D721Med (cell line): ENCODE measurements at regions not wholly inside any gene's neighbourhood (a gene's known extent, or its start where the extent isn't known, plus 50 kb on each side); places are given as distances from the start of the nearest gene placed in this dataset.

Experiments
- DNase-seq: peaks from one replicate; pipeline ENCODE4 v3.0.0; 2011; ENCODE audit warnings: low spot score; ENCODE audit not compliant: insufficient read length
- FAIRE-seq: peaks from 2 replicates; lab custom pipeline; 2011; peaks lifted over from hg19 to GRCh38; lab: Jason Lieb, UNC
- TF ChIP-seq, protein P1 (sequence below): IDR thresholded peaks from 2 replicates; pipeline ENCODE4 v1.5.1; 2012; ENCODE audit warnings: mild to moderate bottlenecking, control low read depth; ENCODE audit not compliant: insufficient read depth; ENCODE audit errors: missing control alignments

DNA sequence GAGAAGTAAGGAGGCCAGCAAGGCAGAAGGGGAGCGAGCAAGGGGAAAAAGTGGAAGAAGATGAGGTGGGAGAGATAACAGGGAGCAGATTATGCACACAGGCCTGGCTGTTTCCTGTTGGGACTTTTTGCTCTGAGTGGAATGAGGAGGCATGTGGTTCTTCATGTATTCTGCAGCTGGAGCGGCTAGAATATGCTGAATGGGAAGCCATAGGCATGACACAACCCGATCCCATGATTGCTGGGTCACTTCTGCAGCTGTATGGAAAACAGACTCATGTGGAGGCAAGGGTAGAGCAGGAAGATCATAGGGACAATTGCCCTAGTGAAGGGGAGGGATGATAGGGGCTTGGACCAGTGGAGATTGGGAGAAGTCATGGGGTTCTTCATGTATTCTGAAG lies 206.0 kb upstream of the SUCLG2 start:
- DNase-seq (no peak), FAIRE-seq (no peak)
- TF ChIP-seq, protein P1, sequence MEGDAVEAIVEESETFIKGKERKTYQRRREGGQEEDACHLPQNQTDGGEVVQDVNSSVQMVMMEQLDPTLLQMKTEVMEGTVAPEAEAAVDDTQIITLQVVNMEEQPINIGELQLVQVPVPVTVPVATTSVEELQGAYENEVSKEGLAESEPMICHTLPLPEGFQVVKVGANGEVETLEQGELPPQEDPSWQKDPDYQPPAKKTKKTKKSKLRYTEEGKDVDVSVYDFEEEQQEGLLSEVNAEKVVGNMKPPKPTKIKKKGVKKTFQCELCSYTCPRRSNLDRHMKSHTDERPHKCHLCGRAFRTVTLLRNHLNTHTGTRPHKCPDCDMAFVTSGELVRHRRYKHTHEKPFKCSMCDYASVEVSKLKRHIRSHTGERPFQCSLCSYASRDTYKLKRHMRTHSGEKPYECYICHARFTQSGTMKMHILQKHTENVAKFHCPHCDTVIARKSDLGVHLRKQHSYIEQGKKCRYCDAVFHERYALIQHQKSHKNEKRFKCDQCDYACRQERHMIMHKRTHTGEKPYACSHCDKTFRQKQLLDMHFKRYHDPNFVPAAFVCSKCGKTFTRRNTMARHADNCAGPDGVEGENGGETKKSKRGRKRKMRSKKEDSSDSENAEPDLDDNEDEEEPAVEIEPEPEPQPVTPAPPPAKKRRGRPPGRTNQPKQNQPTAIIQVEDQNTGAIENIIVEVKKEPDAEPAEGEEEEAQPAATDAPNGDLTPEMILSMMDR: no peak

DNA sequence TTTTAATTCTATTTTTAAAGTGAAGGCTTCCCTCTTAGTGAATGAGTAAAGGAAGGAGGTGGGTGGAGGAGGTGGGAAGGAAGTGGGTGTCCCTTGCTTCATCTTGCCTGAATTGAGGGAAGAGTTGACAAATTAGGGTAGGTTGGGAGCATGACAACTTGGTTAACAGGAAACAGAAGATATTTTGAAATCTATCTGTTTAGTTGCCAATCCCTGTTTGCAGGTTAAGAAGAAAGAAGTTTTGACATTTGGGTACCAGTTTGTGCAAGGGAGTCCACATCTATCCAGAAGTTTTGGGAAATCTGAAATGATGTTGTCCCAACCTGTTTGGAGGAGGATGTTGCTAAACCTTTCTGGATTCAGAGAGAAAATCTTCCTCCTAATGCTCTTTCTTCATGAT lies 204.1 kb upstream of the SUCLG2 start:
- DNase-seq: no peak
- no peak for FAIRE-seq
- TF ChIP-seq, protein P1: no peak

DNA sequence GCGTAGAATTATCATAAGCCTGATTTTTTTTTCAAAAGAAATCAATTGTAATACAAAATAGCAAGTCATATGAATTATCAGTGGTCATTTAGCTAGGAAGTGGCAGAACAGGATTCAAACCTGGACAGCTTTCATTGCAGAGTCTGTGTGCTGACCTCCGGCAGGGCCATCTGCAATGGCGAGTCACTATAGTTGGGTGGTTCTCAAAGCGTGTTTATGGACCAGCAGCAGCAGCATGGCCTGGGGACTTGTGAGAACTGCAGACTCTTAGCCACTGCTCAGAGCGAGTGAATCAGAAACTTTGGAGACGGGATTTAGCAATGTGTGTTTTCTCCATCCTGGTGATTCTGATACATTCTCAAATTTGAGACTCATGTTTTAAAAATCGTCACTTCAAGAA lies 202.3 kb upstream of the SUCLG2 start:
- FAIRE-seq: no peak

DNA sequence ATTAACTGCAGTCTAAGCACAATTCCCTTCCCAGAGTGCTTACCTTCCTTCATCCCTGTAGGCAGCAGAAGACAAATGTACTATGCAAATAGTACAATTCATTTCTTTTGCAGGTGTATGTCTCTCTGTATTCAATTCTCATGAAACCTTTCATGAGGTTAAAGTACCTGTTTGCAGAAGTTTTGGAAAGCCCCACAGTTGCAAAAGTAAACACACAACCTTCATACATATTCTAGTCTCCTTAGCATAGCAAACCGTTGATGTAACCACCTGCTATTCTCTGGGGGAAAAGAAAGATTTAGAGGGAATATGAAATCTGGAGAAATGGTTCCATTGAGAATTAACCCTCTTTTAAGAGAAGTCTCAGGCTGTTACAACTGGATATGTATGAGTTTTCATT lies 200.3 kb upstream of the SUCLG2 start:
- FAIRE-seq (no peak), DNase-seq (no peak)
- TF ChIP-seq, protein P1: no peak

More for the DNA sequence above, 202.3 kb upstream of the SUCLG2 start:
- no peak for DNase-seq
- TF ChIP-seq, protein P1: no peak

DNA sequence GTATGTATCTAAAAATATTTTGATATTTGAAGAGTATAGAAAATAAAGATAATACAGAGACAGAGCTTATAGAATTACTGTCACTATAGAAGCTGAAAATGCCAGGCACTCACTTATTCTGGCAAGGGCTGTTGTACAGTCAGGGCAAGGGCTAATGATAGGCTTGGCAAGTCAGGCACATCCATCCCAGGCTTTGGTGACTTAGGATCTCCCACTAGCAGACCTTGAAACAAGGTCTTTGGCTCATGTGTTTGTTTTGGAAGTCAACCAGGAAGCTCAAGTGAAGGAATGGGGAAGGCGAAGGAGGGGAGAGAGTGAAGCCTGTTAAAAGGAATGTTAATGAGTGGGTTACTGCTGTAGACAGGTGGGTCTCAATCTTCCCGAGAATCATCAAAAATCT lies 199.1 kb upstream of the SUCLG2 start:
- FAIRE-seq (no peak), DNase-seq (no peak)
- TF ChIP-seq, protein P1: no peak

DNA sequence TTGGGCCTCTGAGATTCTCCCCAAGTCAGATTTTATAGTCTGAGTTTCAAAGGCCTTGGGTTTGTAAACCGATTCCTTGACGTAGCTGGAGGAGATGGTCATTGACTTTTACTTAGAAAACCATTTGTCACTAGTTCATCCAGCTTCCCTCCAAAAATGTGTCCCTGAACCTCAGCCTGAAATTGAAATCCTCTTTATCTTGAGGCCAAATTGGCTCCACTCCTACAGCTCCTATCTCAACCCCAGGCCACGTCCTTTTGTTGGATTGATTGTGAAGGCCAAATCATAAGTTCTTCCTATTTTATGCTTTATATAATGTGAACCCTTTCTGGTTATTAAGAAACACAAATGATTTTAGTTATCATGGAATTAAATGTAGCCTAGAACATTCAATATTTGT lies 193.9 kb upstream of the SUCLG2 start:
- DNase-seq (no peak), FAIRE-seq (no peak)
- TF ChIP-seq, protein P1: no peak

DNA sequence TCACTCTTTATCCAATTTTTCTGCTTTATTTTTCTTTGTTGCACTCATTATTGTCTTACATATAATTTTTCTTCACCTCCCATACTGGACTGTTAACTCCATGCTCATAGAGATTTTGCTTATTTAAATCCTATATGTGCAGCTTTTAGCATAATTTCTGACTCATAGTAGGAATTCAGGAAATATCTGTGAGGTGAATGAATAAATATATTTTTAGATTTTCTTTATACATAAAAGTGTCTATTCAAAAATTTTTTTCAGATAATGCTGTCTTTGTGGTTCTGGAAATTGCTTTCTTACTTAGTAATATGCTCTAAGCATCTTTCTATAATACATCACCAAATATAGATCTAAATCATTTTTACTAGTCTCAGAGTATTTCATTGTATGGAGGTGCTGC lies 191.8 kb upstream of the SUCLG2 start:
- DNase-seq (no peak), FAIRE-seq (no peak)
- TF ChIP-seq, protein P1: no peak
